ENCODE measurements at regions not wholly inside any gene's neighbourhood (a gene's known extent, or its start where the extent isn't known, plus 50 kb on each side); places are given as distances from the start of the nearest gene placed in this dataset.

DNA sequence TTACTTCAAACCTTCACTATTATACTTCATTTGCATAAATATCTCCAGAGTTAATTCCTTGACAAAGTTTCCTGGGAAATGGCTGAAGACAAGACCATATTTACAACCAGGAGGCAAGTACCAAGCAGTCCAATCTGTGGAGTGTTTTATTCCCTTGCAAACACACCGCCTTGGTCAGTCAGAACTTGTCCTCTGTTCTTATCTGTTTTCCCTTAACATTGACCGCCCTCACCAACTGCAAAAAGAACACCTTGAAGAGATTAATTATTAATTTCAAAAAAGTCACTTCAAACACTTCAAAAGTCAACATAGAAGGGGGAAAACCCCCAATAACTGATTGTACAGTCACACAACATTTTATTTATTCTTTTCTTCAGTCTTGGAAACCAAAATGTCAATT is 269.0 kb upstream of the RGMB start:
- TF ChIP-seq, protein P1, sequence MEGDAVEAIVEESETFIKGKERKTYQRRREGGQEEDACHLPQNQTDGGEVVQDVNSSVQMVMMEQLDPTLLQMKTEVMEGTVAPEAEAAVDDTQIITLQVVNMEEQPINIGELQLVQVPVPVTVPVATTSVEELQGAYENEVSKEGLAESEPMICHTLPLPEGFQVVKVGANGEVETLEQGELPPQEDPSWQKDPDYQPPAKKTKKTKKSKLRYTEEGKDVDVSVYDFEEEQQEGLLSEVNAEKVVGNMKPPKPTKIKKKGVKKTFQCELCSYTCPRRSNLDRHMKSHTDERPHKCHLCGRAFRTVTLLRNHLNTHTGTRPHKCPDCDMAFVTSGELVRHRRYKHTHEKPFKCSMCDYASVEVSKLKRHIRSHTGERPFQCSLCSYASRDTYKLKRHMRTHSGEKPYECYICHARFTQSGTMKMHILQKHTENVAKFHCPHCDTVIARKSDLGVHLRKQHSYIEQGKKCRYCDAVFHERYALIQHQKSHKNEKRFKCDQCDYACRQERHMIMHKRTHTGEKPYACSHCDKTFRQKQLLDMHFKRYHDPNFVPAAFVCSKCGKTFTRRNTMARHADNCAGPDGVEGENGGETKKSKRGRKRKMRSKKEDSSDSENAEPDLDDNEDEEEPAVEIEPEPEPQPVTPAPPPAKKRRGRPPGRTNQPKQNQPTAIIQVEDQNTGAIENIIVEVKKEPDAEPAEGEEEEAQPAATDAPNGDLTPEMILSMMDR (IDR thresholded peaks at IDR 0.05; ENCODE audit: borderline replicate concordance), result no peak
- no peak overlapping the region for H3K27ac ChIP-seq (replicated peaks)
- H3K36me3 ChIP-seq, result no peaks in the 10 kb centered on the region
- H3K4me1 ChIP-seq, result no peaks in the 10 kb centered on the region
- no peaks in the 10 kb centered on the region for H3K27me3 ChIP-seq (ENCODE audit: low read depth)
- DNase-seq, result no peak
- no peak overlapping the region for H3K4me3 ChIP-seq
- intact Hi-C loops (cut with micrococcal nuclease), result no loop called here
- H3K9me3 ChIP-seq (replicated peaks), result no peaks in the 10 kb centered on the region

DNA sequence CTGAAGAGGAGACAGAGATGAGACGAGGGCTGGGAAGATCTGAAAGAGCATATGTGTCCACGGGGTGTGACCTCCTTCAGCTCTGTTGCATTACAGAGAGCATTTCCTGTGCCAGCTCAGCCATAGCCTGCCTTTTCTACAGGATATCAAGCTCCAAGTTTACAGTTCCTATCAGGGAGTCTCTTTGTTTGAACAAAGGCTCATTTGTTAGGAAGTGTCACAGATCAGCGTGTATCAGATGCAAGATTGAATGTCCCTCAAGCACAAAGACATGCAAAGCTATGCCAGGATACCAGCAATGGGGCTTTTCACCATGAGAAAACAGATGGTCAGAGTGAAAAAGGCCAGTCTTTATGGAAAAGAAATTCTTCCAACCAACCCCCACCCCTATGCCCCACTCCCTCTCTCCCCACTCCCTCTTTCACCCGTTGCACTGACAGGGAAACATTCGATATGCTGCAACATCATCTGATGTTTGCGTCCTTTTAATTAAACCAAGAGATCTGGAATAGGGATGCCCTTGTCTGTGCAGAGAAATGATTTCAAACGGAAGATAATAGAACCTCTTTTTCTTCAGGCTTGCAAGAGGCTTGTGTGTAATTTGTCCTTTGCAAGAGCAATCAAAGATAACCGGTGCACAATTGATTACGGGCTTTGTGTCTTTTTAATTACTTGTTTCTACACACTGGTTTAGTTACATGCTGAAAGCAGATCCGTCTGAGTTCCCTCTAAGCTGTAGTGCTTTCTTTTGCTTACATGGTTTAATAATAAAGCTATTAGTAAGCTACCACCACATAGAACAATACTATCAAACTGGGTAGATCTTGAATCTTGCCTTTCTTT is 263.1 kb upstream of the RGMB start:
- Histone ChIP-seq H3K27ac (replicated peaks) (no peak overlapping the region), H3K27me3 (ENCODE audit: low read depth) (no peaks in the 10 kb centered on the region), H3K36me3 (no peaks in the 10 kb centered on the region), H3K4me3 (no peak overlapping the region), H3K4me1 (no peaks in the 10 kb centered on the region), H3K9me3 (replicated peaks) (no peaks in the 10 kb centered on the region)
- intact Hi-C loops (cut with micrococcal nuclease), result no loop called here
- DNase-seq, result no peak
- TF ChIP-seq, protein P1 (IDR thresholded peaks at IDR 0.05; ENCODE audit: borderline replicate concordance), result no peak

DNA sequence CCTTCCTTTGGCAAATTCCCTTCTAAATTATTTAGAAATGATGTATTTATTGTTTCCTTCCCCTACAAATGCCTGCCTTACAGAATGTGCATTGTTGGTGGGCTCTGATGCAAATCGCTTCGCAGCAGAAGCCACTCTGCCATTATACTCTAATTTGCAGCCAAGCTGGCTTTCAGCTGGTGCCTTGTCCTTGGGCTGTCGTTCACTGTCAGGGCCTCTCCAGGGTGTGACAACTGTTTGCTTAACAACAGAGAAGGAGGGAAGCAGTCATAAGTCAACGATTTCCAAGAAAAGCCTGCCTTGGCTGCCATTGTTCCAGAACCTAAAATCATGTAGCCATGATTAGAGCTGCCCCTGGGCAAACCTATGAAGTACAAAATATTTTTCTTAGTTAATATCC is 260.1 kb upstream of the RGMB start:
- Histone ChIP-seq H3K27me3 (ENCODE audit: low read depth) (no peaks in the 10 kb centered on the region), H3K36me3 (no peaks in the 10 kb centered on the region), H3K4me1 (no peaks in the 10 kb centered on the region), H3K9me3 (replicated peaks) (no peaks in the 10 kb centered on the region), H3K4me3 (no peak overlapping the region), H3K27ac (replicated peaks) (no peak overlapping the region)
- DNase-seq, result no peak
- TF ChIP-seq, protein P1 (IDR thresholded peaks at IDR 0.05; ENCODE audit: borderline replicate concordance), result no peak
- intact Hi-C loops (cut with micrococcal nuclease), result no loop called here

DNA sequence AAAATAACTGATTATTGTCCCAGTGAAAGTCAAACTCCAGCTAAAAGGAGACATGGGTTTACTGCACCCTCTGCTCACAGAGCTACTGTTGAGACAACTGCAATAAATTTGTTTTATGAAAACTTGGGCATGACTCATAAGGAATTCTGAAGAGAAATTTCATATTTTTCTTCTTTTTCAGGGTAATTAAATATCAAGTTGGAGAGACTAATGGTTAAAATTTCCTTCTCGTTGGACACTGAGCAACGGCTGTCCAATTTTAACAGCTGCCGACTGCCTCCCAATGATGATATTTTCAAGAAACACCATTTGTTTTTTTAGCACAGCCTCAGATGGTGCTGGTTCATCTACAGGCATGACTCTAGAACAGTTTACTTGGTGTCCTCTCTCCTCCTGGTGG is 259.2 kb upstream of the RGMB start:
- Histone ChIP-seq H3K27ac (replicated peaks) (no peak overlapping the region), H3K9me3 (replicated peaks) (no peaks in the 10 kb centered on the region), H3K4me3 (no peak overlapping the region), H3K27me3 (ENCODE audit: low read depth) (no peaks in the 10 kb centered on the region), H3K4me1 (no peaks in the 10 kb centered on the region), H3K36me3 (no peaks in the 10 kb centered on the region)
- TF ChIP-seq, protein P1 (IDR thresholded peaks at IDR 0.05; ENCODE audit: borderline replicate concordance), result no peak
- DNase-seq, result no peak
- intact Hi-C loops (cut with micrococcal nuclease), result no loop called here

DNA sequence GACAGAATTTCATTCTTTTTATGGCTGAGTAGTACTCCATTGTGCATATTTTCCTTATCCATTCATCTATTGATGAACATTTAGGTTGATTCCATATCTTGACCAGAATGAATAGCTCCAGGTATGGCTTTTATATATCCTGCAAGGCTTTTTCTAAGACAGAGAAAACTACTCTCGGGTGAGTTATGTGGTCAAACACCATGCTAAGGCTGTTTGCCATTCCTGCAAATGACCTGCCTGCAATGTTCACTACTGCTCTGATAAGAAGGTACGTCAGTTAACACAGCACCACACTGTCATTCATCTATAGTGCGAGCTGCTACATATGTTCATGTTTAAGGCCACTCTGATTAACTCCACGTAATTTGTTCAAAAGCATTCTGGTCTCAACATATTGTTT is 256.8 kb upstream of the RGMB start:
- H3K4me3 ChIP-seq, result no peak overlapping the region
- no peaks in the 10 kb centered on the region for H3K9me3 ChIP-seq (replicated peaks)
- intact Hi-C loops (cut with micrococcal nuclease), result no loop called here
- H3K27ac ChIP-seq (replicated peaks), result no peak overlapping the region
- no peaks in the 10 kb centered on the region for H3K4me1 ChIP-seq
- no peak for DNase-seq
- H3K27me3 ChIP-seq (ENCODE audit: low read depth), result no peaks in the 10 kb centered on the region
- TF ChIP-seq, protein P1 (IDR thresholded peaks at IDR 0.05; ENCODE audit: borderline replicate concordance), result no peak
- no peaks in the 10 kb centered on the region for H3K36me3 ChIP-seq
